Upper lobe of right lung (tissue), 1 donor: ENCODE measurements at regions not wholly inside any gene's neighbourhood (a gene's known extent, or its start where the extent isn't known, plus 50 kb on each side); places are given as distances from the start of the nearest gene placed in this dataset.
"Not testable (repeated sequence)": the region's sequence is repeated elsewhere in the genome, so short reads cannot be mapped to it uniquely, and the experiment has no call there.

Experiments used
- ATAC-seq: fragments of 200-7000 bp; cut with Tn5 transposase; one replicate; pipeline ENCODE4 v1.9.1; 2020; ENCODE audit warnings: mild to moderate bottlenecking, moderate library complexity
- DNase-seq: peaks from one replicate; pipeline ENCODE4 v3.0.0-alpha.2; 2020
- H3K27ac ChIP-seq: fragments of 200-600 bp; one replicate; pipeline ENCODE4 v1.8.0; 2022
- H3K27me3 ChIP-seq: fragments of 200-600 bp; one replicate; pipeline ENCODE4 v1.8.0; 2022; ENCODE audit warnings: mild to moderate bottlenecking
- H3K36me3 ChIP-seq: fragments of 200-600 bp; one replicate; pipeline ENCODE4 v1.8.0; 2022
- H3K4me1 ChIP-seq: fragments of 200-600 bp; one replicate; pipeline ENCODE4 v1.8.0; 2022
- H3K4me3 ChIP-seq: fragments of 200-600 bp; one replicate; pipeline ENCODE4 v1.8.0; 2022; ENCODE audit warnings: mild to moderate bottlenecking
- H3K9me3 ChIP-seq: fragments of 200-600 bp; one replicate; pipeline ENCODE4 v1.8.0; 2022
- CTCF ChIP-seq: fragments of 200-600 bp; IDR thresholded peaks from one replicate; pipeline ENCODE4 v1.8.0; 2022; ENCODE audit warnings: antibody characterized with exemption
- intact Hi-C: fragments of 100-400 bp; cut with DNase I; formaldehyde crosslinking; loops from one replicate; pipeline ENCODE4 v1.11.0; 2022
- donor health status: DM: no; HTN: yes; CAD: no; lungs with severe emphysema.

GRCh38 chr2:239721991-239722759 is 303.0 kb downstream of the NDUFA10 start:
- Histone ChIP-seq H3K4me3 (no peak overlapping the region), H3K4me1 (no peaks in the 10 kb centered on the region), H3K9me3 (no peaks in the 10 kb centered on the region), H3K27ac (no peak overlapping the region), H3K36me3 (no peaks in the 10 kb centered on the region), H3K27me3 (no peaks in the 10 kb centered on the region)
- intact Hi-C loops = no loop called here
- TF ChIP-seq CTCF = no peak
- ATAC-seq (no peak), DNase-seq (peak; percentile 56)

GRCh38 chr2:239721531-239721930 is 303.6 kb downstream of the NDUFA10 start:
- intact Hi-C loops = no loop called here
- DNase-seq (peak; percentile 46), ATAC-seq (no peak)
- Histone ChIP-seq H3K4me3 (no peak overlapping the region), H3K9me3 (no peaks in the 10 kb centered on the region), H3K27me3 (no peaks in the 10 kb centered on the region), H3K27ac (no peak overlapping the region), H3K4me1 (no peaks in the 10 kb centered on the region), H3K36me3 (no peaks in the 10 kb centered on the region)
- no peak for TF ChIP-seq CTCF

- DNase-seq (peak; percentile 53), ATAC-seq (no peak)
- Histone ChIP-seq H3K27ac (no peak overlapping the region), H3K4me3 (no peak overlapping the region), H3K36me3 (no peaks in the 10 kb centered on the region), H3K27me3 (no peaks in the 10 kb centered on the region), H3K4me1 (no peaks in the 10 kb centered on the region), H3K9me3 (no peaks in the 10 kb centered on the region)
- intact Hi-C loops = no loop called here
- no peak for TF ChIP-seq CTCF
Measured at GRCh38 chr2:239720361-239721360, 304.5 kb downstream of the NDUFA10 start.

- H3K27me3 ChIP-seq = no peaks in the 10 kb centered on the region
- intact Hi-C loops = no loop called here
- TF ChIP-seq CTCF = no peak
- ATAC-seq (no peak), DNase-seq (peak; percentile 37)
- no peaks in the 10 kb centered on the region for H3K4me1 ChIP-seq
- H3K36me3 ChIP-seq = no peaks in the 10 kb centered on the region
- H3K9me3 ChIP-seq = no peaks in the 10 kb centered on the region
- no peak overlapping the region for H3K4me3 ChIP-seq
- H3K27ac ChIP-seq = no peak overlapping the region
Measured at GRCh38 chr2:239719791-239720360, 305.3 kb downstream of the NDUFA10 start.

- H3K27ac ChIP-seq, H3K4me3 ChIP-seq, H3K4me1 ChIP-seq, intact Hi-C loops, H3K9me3 ChIP-seq, ATAC-seq, H3K36me3 ChIP-seq, H3K27me3 ChIP-seq: not testable (repeated sequence)
- peak; percentile 27 for DNase-seq
Measured at GRCh38 chr2:239718991-239719390, 306.2 kb downstream of the NDUFA10 start.
